ENCODE measurements at regions not wholly inside any gene's neighbourhood (a gene's known extent, or its start where the extent isn't known, plus 50 kb on each side); places are given as distances from the start of the nearest gene placed in this dataset.

DNA sequence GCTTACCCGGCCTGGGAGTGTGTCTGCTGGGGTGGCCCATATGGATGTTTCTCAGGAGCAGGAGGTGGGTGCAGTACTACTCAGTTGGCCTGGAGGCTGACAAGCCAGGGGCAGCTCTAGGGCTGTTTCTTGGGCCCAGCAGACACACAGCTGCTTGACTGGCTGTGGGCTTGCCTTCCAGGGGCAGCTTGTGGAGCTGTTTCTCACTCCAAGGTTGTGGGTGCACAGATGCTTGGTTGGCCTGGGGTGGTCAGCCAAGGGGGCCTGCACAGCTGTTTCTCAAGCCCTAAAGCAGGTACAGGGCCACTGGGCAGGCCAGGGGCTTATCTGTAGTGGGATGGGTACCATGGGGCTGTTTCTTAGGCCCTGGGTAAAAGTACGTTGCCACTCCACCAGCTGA, 1078.1 kb upstream of the ADGRL2 start:
- in situ Hi-C loops (cut with HindIII; ENCODE audit: low pct_unique_long_range_greater_than_20kb, low sequenced_read_pairs) (no loop called here), intact Hi-C loops (cut with micrococcal nuclease; ENCODE audit: unreplicated experiment) (no loop called here)
- ATAC-seq (no peak), DNase-seq (ENCODE audit: low read depth, low spot score) (no peak)
- Histone ChIP-seq H3K27ac (ENCODE audit: low read length) (no peak overlapping the region), H3K4me1 (ENCODE audit: control insufficient read depth, insufficient read depth, low read length) (no peaks in the 10 kb centered on the region), H3K9me3 (ENCODE audit: control insufficient read depth, insufficient read depth, low read depth, low read length) (no peaks in the 10 kb centered on the region), H3K4me3 (ENCODE audit: low read depth in 2 of 2, low read length in 2 of 2) (no peak overlapping the region), H3K27me3 (ENCODE audit: control insufficient read depth, insufficient read depth, low read length) (no peaks in the 10 kb centered on the region), H3K36me3 (ENCODE audit: control insufficient read depth, insufficient read depth, low read length) (no peaks in the 10 kb centered on the region)
- TF ChIP-seq TCF7L2 (IDR thresholded peaks at IDR 0.05; ENCODE audit: low read depth, low read length) (no peak), POLR2AphosphoS5 (IDR thresholded peaks at IDR 0.05; ENCODE audit: low read depth, low read length) (no peak), CTCF (IDR thresholded peaks at IDR 0.05) (no peak), SIN3A (IDR thresholded peaks at IDR 0.05; ENCODE audit: borderline replicate concordance, insufficient read depth, low read depth, low read length) (no peak)
- TF ChIP-seq, protein P1, sequence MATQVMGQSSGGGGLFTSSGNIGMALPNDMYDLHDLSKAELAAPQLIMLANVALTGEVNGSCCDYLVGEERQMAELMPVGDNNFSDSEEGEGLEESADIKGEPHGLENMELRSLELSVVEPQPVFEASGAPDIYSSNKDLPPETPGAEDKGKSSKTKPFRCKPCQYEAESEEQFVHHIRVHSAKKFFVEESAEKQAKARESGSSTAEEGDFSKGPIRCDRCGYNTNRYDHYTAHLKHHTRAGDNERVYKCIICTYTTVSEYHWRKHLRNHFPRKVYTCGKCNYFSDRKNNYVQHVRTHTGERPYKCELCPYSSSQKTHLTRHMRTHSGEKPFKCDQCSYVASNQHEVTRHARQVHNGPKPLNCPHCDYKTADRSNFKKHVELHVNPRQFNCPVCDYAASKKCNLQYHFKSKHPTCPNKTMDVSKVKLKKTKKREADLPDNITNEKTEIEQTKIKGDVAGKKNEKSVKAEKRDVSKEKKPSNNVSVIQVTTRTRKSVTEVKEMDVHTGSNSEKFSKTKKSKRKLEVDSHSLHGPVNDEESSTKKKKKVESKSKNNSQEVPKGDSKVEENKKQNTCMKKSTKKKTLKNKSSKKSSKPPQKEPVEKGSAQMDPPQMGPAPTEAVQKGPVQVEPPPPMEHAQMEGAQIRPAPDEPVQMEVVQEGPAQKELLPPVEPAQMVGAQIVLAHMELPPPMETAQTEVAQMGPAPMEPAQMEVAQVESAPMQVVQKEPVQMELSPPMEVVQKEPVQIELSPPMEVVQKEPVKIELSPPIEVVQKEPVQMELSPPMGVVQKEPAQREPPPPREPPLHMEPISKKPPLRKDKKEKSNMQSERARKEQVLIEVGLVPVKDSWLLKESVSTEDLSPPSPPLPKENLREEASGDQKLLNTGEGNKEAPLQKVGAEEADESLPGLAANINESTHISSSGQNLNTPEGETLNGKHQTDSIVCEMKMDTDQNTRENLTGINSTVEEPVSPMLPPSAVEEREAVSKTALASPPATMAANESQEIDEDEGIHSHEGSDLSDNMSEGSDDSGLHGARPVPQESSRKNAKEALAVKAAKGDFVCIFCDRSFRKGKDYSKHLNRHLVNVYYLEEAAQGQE (IDR thresholded peaks at IDR 0.05; ENCODE audit: insufficient read depth in 1 of 2, low read depth in 2 of 2, low read length in 1 of 2) = no peak
- no TSS peak for BruUV-seq (replicated peaks)
- ChIA-PET POLR2A (no interaction called here), CTCF (no interaction called here)

- ATAC-seq (no peak), DNase-seq (ENCODE audit: low read depth, low spot score) (no peak)
- Histone ChIP-seq H3K27me3 (ENCODE audit: control insufficient read depth, insufficient read depth, low read length) (no peaks in the 10 kb centered on the region), H3K4me1 (ENCODE audit: control insufficient read depth, insufficient read depth, low read length) (no peaks in the 10 kb centered on the region), H3K9me3 (ENCODE audit: control insufficient read depth, insufficient read depth, low read depth, low read length) (no peaks in the 10 kb centered on the region), H3K36me3 (ENCODE audit: control insufficient read depth, insufficient read depth, low read length) (no peaks in the 10 kb centered on the region), H3K4me3 (ENCODE audit: low read depth in 2 of 2, low read length in 2 of 2) (no peak overlapping the region), H3K27ac (ENCODE audit: low read length) (no peak overlapping the region)
- intact Hi-C loops (cut with micrococcal nuclease; ENCODE audit: unreplicated experiment) = no loop called here
- CTCF ChIA-PET = no interaction called here
- POLR2A ChIA-PET = no interaction called here
- BruUV-seq (replicated peaks) = no TSS peak
- TF ChIP-seq POLR2AphosphoS5 (IDR thresholded peaks at IDR 0.05; ENCODE audit: low read depth, low read length) (no peak), SIN3A (IDR thresholded peaks at IDR 0.05; ENCODE audit: borderline replicate concordance, insufficient read depth, low read depth, low read length) (no peak), TCF7L2 (IDR thresholded peaks at IDR 0.05; ENCODE audit: low read depth, low read length) (no peak), CTCF (IDR thresholded peaks at IDR 0.05) (no peak)
- TF ChIP-seq, protein P1 (IDR thresholded peaks at IDR 0.05; ENCODE audit: insufficient read depth in 1 of 2, low read depth in 2 of 2, low read length in 1 of 2) = no peak
- in situ Hi-C loops (cut with HindIII; ENCODE audit: low pct_unique_long_range_greater_than_20kb, low sequenced_read_pairs) = no loop called here
These were observed 1094.2 kb upstream of the ADGRL2 start for GRCh38 chr1:80706526-80706925.

Data from Panc1 (cell line).